Transverse colon (tissue), 4 donors: ENCODE measurements at regions not wholly inside any gene's neighbourhood (a gene's known extent, or its start where the extent isn't known, plus 50 kb on each side); places are given as distances from the start of the nearest gene placed in this dataset.

Experiments used
- CTCF ChIP-seq, 5 experiments: fragments of 200-600 bp in 3 of 5; fragments of 450-650 bp in 2 of 5; sonication (generic) in 3 of 5; IDR thresholded peaks; 1 replicate in 2 of 5; 2 replicates in 3 of 5; pipeline ENCODE4 v1.5.1; 2016 to 2017; ENCODE audit warnings: antibody characterized with exemption in 5 of 5, inconsistent platforms in 3 of 5, mild to moderate bottlenecking in 2 of 5, moderate library complexity in 1 of 5
- POLR2AphosphoS5 ChIP-seq, 3 donors: sonication (generic); formaldehyde crosslinking; IDR thresholded peaks; one replicate each; pipeline ENCODE4 v1.6.1; 2016; ENCODE audit warnings: antibody characterized with exemption in 3 of 3

GRCh38 chrX:13464599-13465275 lies 104.7 kb upstream of the EGFL6 start:
- TF ChIP-seq CTCF (IDR thresholded peaks at IDR 0.05) (no peak), POLR2AphosphoS5 (IDR thresholded peaks at IDR 0.05) (no peak)
